Fibroblast of lung (primary cell): ENCODE measurements at regions not wholly inside any gene's neighbourhood (a gene's known extent, or its start where the extent isn't known, plus 50 kb on each side); places are given as distances from the start of the nearest gene placed in this dataset.

Experiments used
- EZH2 ChIP-seq: IDR thresholded peaks from 2 replicates; pipeline ENCODE4 v1.5.1; 2012; ENCODE audit warnings: low read length, control low read depth, mild to moderate bottlenecking; ENCODE audit errors: missing control alignments
- TF ChIP-seq, protein P1 (sequence below), 2 donors: IDR thresholded peaks in 1 of 2; conservative IDR thresholded peaks in 1 of 2; 1 replicate in 1 of 2; 2 replicates in 1 of 2; pipeline ENCODE4 v1.5.1; 2011 to 2012; ENCODE audit warnings: low read length in 2 of 2, control low read depth in 1 of 2, inconsistent platforms in 1 of 2, low read depth in 1 of 2, mild to moderate bottlenecking in 1 of 2

DNA sequence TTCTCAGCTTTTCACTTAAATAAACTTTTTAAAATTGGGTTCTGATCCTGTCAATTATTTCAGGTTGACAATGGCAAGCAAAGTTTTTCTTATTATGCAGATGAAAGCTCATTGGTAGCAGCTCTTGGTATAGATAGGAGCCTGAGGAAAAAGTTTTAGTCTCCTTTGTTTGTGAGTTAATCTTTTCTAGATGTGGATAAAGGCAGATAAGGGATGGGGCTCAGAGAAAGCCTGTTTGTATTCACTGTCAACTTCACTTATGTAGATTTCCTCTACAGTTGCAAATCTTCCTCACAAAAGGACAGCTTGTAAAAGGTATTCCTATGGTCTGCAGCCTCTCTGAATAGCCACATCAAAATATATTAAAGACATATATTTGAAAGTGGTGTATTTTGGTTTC lies 224.5 kb upstream of the SPOPL start:
- TF ChIP-seq, protein P1, sequence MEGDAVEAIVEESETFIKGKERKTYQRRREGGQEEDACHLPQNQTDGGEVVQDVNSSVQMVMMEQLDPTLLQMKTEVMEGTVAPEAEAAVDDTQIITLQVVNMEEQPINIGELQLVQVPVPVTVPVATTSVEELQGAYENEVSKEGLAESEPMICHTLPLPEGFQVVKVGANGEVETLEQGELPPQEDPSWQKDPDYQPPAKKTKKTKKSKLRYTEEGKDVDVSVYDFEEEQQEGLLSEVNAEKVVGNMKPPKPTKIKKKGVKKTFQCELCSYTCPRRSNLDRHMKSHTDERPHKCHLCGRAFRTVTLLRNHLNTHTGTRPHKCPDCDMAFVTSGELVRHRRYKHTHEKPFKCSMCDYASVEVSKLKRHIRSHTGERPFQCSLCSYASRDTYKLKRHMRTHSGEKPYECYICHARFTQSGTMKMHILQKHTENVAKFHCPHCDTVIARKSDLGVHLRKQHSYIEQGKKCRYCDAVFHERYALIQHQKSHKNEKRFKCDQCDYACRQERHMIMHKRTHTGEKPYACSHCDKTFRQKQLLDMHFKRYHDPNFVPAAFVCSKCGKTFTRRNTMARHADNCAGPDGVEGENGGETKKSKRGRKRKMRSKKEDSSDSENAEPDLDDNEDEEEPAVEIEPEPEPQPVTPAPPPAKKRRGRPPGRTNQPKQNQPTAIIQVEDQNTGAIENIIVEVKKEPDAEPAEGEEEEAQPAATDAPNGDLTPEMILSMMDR (conservative IDR thresholded peaks at IDR 0.05 in 1 of 2, IDR thresholded peaks at IDR 0.05 in 1 of 2; ENCODE audit: low read depth in 1 of 2, low read length in 2 of 2), result no peak
- TF ChIP-seq EZH2, result no peak
